ENCODE measurements at regions not wholly inside any gene's neighbourhood (a gene's known extent, or its start where the extent isn't known, plus 50 kb on each side); places are given as distances from the start of the nearest gene placed in this dataset.

- TF ChIP-seq CTCF (IDR thresholded peaks at IDR 0.05), result no peak
- TF ChIP-seq POLR2A (IDR thresholded peaks at IDR 0.05), result no peak
These were observed 343.1 kb downstream of the TEX29 start for GRCh38 chr13:111663505-111663904.
